GM12878 (cell line): ENCODE measurements at regions not wholly inside any gene's neighbourhood (a gene's known extent, or its start where the extent isn't known, plus 50 kb on each side); places are given as distances from the start of the nearest gene placed in this dataset.

Source experiments
- CBX3 ChIP-seq: fragments of 200-600 bp; sonication (generic); IDR thresholded peaks from 2 replicates; pipeline ENCODE4 v1.6.1; 2016; ENCODE audit warnings: low read depth, borderline replicate concordance
- CREB1 ChIP-seq: IDR thresholded peaks from 2 replicates; pipeline ENCODE4 v1.6.1; 2012; ENCODE audit warnings: low read depth, mild to moderate bottlenecking, inconsistent platforms
- E2F8 ChIP-seq: fragments of 450-650 bp; IDR thresholded peaks from 2 replicates; pipeline ENCODE4 v1.6.1; 2018; ENCODE audit warnings: mild to moderate bottlenecking, low read depth, moderate library complexity; ENCODE audit not compliant: partially characterized antibody
- GATAD2B ChIP-seq: fragments of 450-650 bp; conservative IDR thresholded peaks from 2 replicates; pipeline ENCODE4 v1.6.1; 2017; ENCODE audit warnings: low read depth, mild to moderate bottlenecking, moderate library complexity
- IKZF1 ChIP-seq: fragments of 450-650 bp; conservative IDR thresholded peaks from 2 replicates; pipeline ENCODE4 v1.6.1; 2017; ENCODE audit warnings: antibody characterized with exemption, mild to moderate bottlenecking
- MLLT1 ChIP-seq: fragments of 450-650 bp; IDR thresholded peaks from 2 replicates; pipeline ENCODE4 v1.6.1; 2016; ENCODE audit warnings: mild to moderate bottlenecking
- NFYB ChIP-seq: IDR thresholded peaks from 2 replicates; pipeline ENCODE4 v1.6.1; 2011; ENCODE audit warnings: low read depth, mild to moderate bottlenecking, low read length, improper control_type of control experiment, moderate library complexity; ENCODE audit not compliant: insufficient read depth
- NR2C1 ChIP-seq: fragments of 450-650 bp; IDR thresholded peaks from 2 replicates; pipeline ENCODE4 v1.6.1; 2017; ENCODE audit warnings: antibody characterized with exemption, mild to moderate bottlenecking, moderate library complexity
- POLR2A ChIP-seq: IDR thresholded peaks from 2 replicates; pipeline ENCODE4 v1.6.1; 2011; ENCODE audit warnings: low read depth, mild to moderate bottlenecking, low read length
- POLR2AphosphoS2 ChIP-seq: IDR thresholded peaks from 2 replicates; pipeline ENCODE4 v1.6.1; 2011; ENCODE audit warnings: low read depth, mild to moderate bottlenecking, low read length, improper control_type of control experiment, moderate library complexity
- POLR2AphosphoS5 ChIP-seq: IDR thresholded peaks from 2 replicates; pipeline ENCODE4 v1.6.1; 2011; ENCODE audit warnings: mild to moderate bottlenecking, low read length, inconsistent platforms
- RELA ChIP-seq: fragments of 450-650 bp; IDR thresholded peaks from 2 replicates; pipeline ENCODE4 v1.8.0; 2014; ENCODE audit warnings: borderline replicate concordance; ENCODE audit not compliant: partially characterized antibody
- RFX5 ChIP-seq: IDR thresholded peaks from 2 replicates; pipeline ENCODE4 v1.6.1; 2011; ENCODE audit warnings: low read depth, low read length, improper control_type of control experiment
- SMAD1 ChIP-seq: fragments of 450-650 bp; IDR thresholded peaks from 2 replicates; pipeline ENCODE4 v1.6.1; 2018; ENCODE audit warnings: mild to moderate bottlenecking, low read depth; ENCODE audit not compliant: partially characterized antibody
- TCF3 ChIP-seq: IDR thresholded peaks from 2 replicates; pipeline ENCODE4 v1.6.1; 2012; ENCODE audit warnings: low read depth, mild to moderate bottlenecking, low read length, borderline replicate concordance; ENCODE audit not compliant: insufficient read depth
- ZBED1 ChIP-seq: IDR thresholded peaks from 2 replicates; pipeline ENCODE4 v1.6.1; 2016; ENCODE audit warnings: borderline replicate concordance
- ZNF592 ChIP-seq: fragments of 450-650 bp; IDR thresholded peaks from 2 replicates; pipeline ENCODE4 v1.6.1; 2017; ENCODE audit warnings: mild to moderate bottlenecking, moderate library complexity
- TF ChIP-seq, protein P1 (sequence below): IDR thresholded peaks from 2 replicates; pipeline ENCODE4 v1.6.1; 2012; ENCODE audit warnings: low read depth, low read length, improper control_type of control experiment
- TF ChIP-seq, protein P2 (sequence below): IDR thresholded peaks from 2 replicates; pipeline ENCODE4 v1.6.1; 2011; ENCODE audit warnings: low read depth, low read length, improper control_type of control experiment, borderline replicate concordance
- TF ChIP-seq, protein P3 (sequence below): fragments of 450-650 bp; IDR thresholded peaks from 2 replicates; pipeline ENCODE4 v1.6.1; 2017; ENCODE audit warnings: borderline replicate concordance

GRCh38 chr6:26172608-26172968 is 85.4 kb downstream of the HFE start (continued):
- TF ChIP-seq ZNF592 = no peak
- TF ChIP-seq SMAD1 = no peak
- TF ChIP-seq, protein P1, sequence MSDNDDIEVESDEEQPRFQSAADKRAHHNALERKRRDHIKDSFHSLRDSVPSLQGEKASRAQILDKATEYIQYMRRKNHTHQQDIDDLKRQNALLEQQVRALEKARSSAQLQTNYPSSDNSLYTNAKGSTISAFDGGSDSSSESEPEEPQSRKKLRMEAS = no peak
- no peak for TF ChIP-seq NR2C1
- TF ChIP-seq POLR2AphosphoS5 = peak; percentile 28; the same call in 1 of the 2 replicates
- TF ChIP-seq ZBED1 = peak; percentile 49; the same call in 1 of the 2 replicates
- TF ChIP-seq E2F8 = no peak
- no peak for TF ChIP-seq CREB1
- TF ChIP-seq, protein P2, sequence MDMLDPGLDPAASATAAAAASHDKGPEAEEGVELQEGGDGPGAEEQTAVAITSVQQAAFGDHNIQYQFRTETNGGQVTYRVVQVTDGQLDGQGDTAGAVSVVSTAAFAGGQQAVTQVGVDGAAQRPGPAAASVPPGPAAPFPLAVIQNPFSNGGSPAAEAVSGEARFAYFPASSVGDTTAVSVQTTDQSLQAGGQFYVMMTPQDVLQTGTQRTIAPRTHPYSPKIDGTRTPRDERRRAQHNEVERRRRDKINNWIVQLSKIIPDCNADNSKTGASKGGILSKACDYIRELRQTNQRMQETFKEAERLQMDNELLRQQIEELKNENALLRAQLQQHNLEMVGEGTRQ = no peak
- TF ChIP-seq, protein P3, sequence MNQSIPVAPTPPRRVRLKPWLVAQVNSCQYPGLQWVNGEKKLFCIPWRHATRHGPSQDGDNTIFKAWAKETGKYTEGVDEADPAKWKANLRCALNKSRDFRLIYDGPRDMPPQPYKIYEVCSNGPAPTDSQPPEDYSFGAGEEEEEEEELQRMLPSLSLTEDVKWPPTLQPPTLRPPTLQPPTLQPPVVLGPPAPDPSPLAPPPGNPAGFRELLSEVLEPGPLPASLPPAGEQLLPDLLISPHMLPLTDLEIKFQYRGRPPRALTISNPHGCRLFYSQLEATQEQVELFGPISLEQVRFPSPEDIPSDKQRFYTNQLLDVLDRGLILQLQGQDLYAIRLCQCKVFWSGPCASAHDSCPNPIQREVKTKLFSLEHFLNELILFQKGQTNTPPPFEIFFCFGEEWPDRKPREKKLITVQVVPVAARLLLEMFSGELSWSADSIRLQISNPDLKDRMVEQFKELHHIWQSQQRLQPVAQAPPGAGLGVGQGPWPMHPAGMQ = no peak
- TF ChIP-seq TCF3 = no peak
- no peak for TF ChIP-seq RFX5
- no peak; the same call in 1 of the 2 replicates for TF ChIP-seq POLR2AphosphoS2
- no peak for TF ChIP-seq RELA
- TF ChIP-seq CBX3 = no peak
- TF ChIP-seq POLR2A = peak; percentile 45; the same call in 1 of the 2 replicates
- TF ChIP-seq MLLT1 = no peak; the same call in 1 of the 2 replicates
- no peak for TF ChIP-seq NFYB
- no peak for TF ChIP-seq IKZF1
- TF ChIP-seq GATAD2B = no peak
